MM.1S (cell line): ENCODE measurements at regions not wholly inside any gene's neighbourhood (a gene's known extent, or its start where the extent isn't known, plus 50 kb on each side); places are given as distances from the start of the nearest gene placed in this dataset.

Experiments
- DNase-seq: peaks from one replicate; pipeline ENCODE4 v3.0.0-alpha.2; 2015
- H2AFZ ChIP-seq: fragments of 300-600 bp; sonication (generic); 2 replicates; pipeline ENCODE4 v1.6.0; 2016; ENCODE audit warnings: antibody characterized with exemption, low read length
- H3F3A ChIP-seq: fragments of 300-600 bp; sonication (generic); 2 replicates; pipeline ENCODE4 v1.6.1; 2016; ENCODE audit warnings: mild to moderate bottlenecking, antibody characterized with exemption, low read length, moderate library complexity, mixed read lengths; ENCODE audit not compliant: insufficient read depth
- H3K27ac ChIP-seq: fragments of 300-600 bp; sonication (generic); 2 replicates; pipeline ENCODE4 v1.5.1; 2016; ENCODE audit warnings: mild to moderate bottlenecking, low read length
- H3K27me3 ChIP-seq: fragments of 300-600 bp; sonication (generic); replicated peaks from 2 replicates; pipeline ENCODE4 v1.6.0; 2016; ENCODE audit warnings: low read length; ENCODE audit not compliant: insufficient read depth
- H3K36me3 ChIP-seq: fragments of 300-600 bp; sonication (generic); replicated peaks from 2 replicates; pipeline ENCODE4 v1.6.1; 2016; ENCODE audit warnings: mild to moderate bottlenecking, low read length, mixed read lengths; ENCODE audit not compliant: insufficient read depth
- H3K4me1 ChIP-seq: fragments of 300-600 bp; sonication (generic); 2 replicates; pipeline ENCODE4 v1.6.1; 2016; ENCODE audit warnings: low read length, mixed read lengths
- H3K4me2 ChIP-seq: fragments of 300-600 bp; sonication (generic); 2 replicates; pipeline ENCODE4 v1.6.0; 2016; ENCODE audit warnings: low read depth, low read length
- H3K4me3 ChIP-seq: fragments of 300-600 bp; sonication (generic); 2 replicates; pipeline ENCODE4 v1.5.1; 2016; ENCODE audit warnings: low read length, mixed read lengths
- H3K79me2 ChIP-seq: fragments of 300-600 bp; sonication (generic); 2 replicates; pipeline ENCODE4 v1.6.1; 2016; ENCODE audit warnings: mixed run types, low read length, mixed read lengths
- H3K9ac ChIP-seq: fragments of 300-600 bp; sonication (generic); 2 replicates; pipeline ENCODE4 v1.6.1; 2016; ENCODE audit warnings: low read length, mixed read lengths
- H3K9me2 ChIP-seq: fragments of 300-600 bp; sonication (generic); replicated peaks from 2 replicates; pipeline ENCODE4 v1.6.1; 2016; ENCODE audit warnings: mild to moderate bottlenecking, low read length, mixed read lengths; ENCODE audit not compliant: insufficient read depth
- H3K9me3 ChIP-seq: fragments of 300-600 bp; sonication (generic); replicated peaks from 2 replicates; pipeline ENCODE4 v1.6.1; 2016; ENCODE audit warnings: mild to moderate bottlenecking, low read length, mixed read lengths; ENCODE audit not compliant: insufficient read depth
- H4K20me1 ChIP-seq: fragments of 300-600 bp; sonication (generic); 2 replicates; pipeline ENCODE4 v1.6.1; 2016; ENCODE audit warnings: mild to moderate bottlenecking, low read length, moderate library complexity, mixed read lengths; ENCODE audit not compliant: insufficient read depth
- CTCF ChIP-seq: fragments of 300-600 bp; sonication (generic); IDR thresholded peaks from 2 replicates; pipeline ENCODE4 v1.5.1; 2016; ENCODE audit warnings: antibody characterized with exemption, low read length, mixed read lengths
- EZH2 ChIP-seq: fragments of 300-600 bp; sonication (generic); optimal IDR thresholded peaks from 2 replicates; pipeline ENCODE3; 2017; ENCODE audit warnings: low read depth, mild to moderate bottlenecking, antibody characterized with exemption, low read length, mixed read lengths
- EZH2phosphoT487 ChIP-seq: fragments of 300-600 bp; sonication (generic); IDR thresholded peaks from 2 replicates; pipeline ENCODE4 v1.6.1; 2018; ENCODE audit warnings: antibody characterized with exemption, low read length

GRCh38 chr12:66063916-66064315 is 66.6 kb downstream of the LLPH start:
- Histone ChIP-seq H3K4me2 (no peak overlapping the region), H3K4me1 (peaks cover 17% of the 10 kb centered on the region), H4K20me1 (no peaks in the 10 kb centered on the region), H3K9me2 (no peaks in the 10 kb centered on the region), H3K9me3 (no peaks in the 10 kb centered on the region), H3K27ac (no peak overlapping the region), H3K36me3 (no peaks in the 10 kb centered on the region), H3K9ac (no peak overlapping the region), H3K27me3 (peaks cover 7% of the 10 kb centered on the region), H3F3A (0 out of 2 replicates have a peak, but pooled peaks cover 5% of the 10 kb centered on the region), H3K4me3 (no peak overlapping the region), H3K79me2 (no peaks in the 10 kb centered on the region), H2AFZ (no peak overlapping the region)
- TF ChIP-seq EZH2 (no peak), EZH2phosphoT487 (no peak), CTCF (no peak)
- DNase-seq: no peak

GRCh38 chr12:66062290-66062625 is 68.3 kb downstream of the LLPH start:
- H3F3A ChIP-seq: 0 out of 2 replicates have a peak, but pooled peaks cover 5% of the 10 kb centered on the region
- no peaks in the 10 kb centered on the region for H3K36me3 ChIP-seq
- H3K27me3 ChIP-seq: peaks cover 7% of the 10 kb centered on the region
- no peak overlapping the region for H2AFZ ChIP-seq
- no peak overlapping the region for H3K4me3 ChIP-seq
- H3K9me3 ChIP-seq: no peaks in the 10 kb centered on the region
- no peak for TF ChIP-seq EZH2
- no peak for TF ChIP-seq CTCF
- TF ChIP-seq EZH2phosphoT487: no peak
- H3K9ac ChIP-seq: no peak overlapping the region
- H3K4me2 ChIP-seq: no peak overlapping the region
- no peak overlapping the region for H3K27ac ChIP-seq
- no peaks in the 10 kb centered on the region for H3K79me2 ChIP-seq
- H3K9me2 ChIP-seq: no peaks in the 10 kb centered on the region
- H4K20me1 ChIP-seq: no peaks in the 10 kb centered on the region
- H3K4me1 ChIP-seq: peaks cover 15% of the 10 kb centered on the region
- no peak for DNase-seq

- Histone ChIP-seq H3K4me1 (peaks cover 10% of the 10 kb centered on the region), H2AFZ (no peak overlapping the region), H3K4me3 (no peak overlapping the region), H3K9me2 (no peaks in the 10 kb centered on the region), H3K27ac (no peak overlapping the region), H3K9me3 (no peaks in the 10 kb centered on the region), H3F3A (0 out of 2 replicates have a peak, but pooled peaks cover 5% of the 10 kb centered on the region), H3K4me2 (no peak overlapping the region), H3K27me3 (peaks cover 7% of the 10 kb centered on the region; the same call in 1 of the 2 replicates), H3K36me3 (no peaks in the 10 kb centered on the region), H4K20me1 (no peaks in the 10 kb centered on the region), H3K9ac (no peak overlapping the region), H3K79me2 (no peaks in the 10 kb centered on the region)
- TF ChIP-seq EZH2 (no peak), CTCF (no peak), EZH2phosphoT487 (no peak)
- no peak for DNase-seq
Measured at GRCh38 chr12:66061557-66062289, 68.8 kb downstream of the LLPH start.
